Cardiac fibroblast (primary cell): ENCODE measurements at regions not wholly inside any gene's neighbourhood (a gene's known extent, or its start where the extent isn't known, plus 50 kb on each side); places are given as distances from the start of the nearest gene placed in this dataset.
A peak's percentile ranks its signal among the peaks of the same experiment; 100 is the strongest.

Experiments used
- DNase-seq, 2 donors: peaks; one replicate each; pipeline versions ENCODE4 v3.0.0 to v3.0.0-alpha.2; 2010; ENCODE audit warnings: low read depth in 2 of 2
- H3K4me3 ChIP-seq, 2 donors: replicated peaks in 1 of 2; 1 replicate in 1 of 2; 2 replicates in 1 of 2; pipeline ENCODE4 v1.5.1; 2011; ENCODE audit warnings: low read depth in 2 of 2, low read length in 2 of 2, mild to moderate bottlenecking in 2 of 2, moderate library complexity in 1 of 2
- TF ChIP-seq, protein P1 (sequence below): IDR thresholded peaks from one replicate; pipeline ENCODE4 v1.5.1; 2011; ENCODE audit warnings: low read depth, mild to moderate bottlenecking, low read length, inconsistent platforms

DNA sequence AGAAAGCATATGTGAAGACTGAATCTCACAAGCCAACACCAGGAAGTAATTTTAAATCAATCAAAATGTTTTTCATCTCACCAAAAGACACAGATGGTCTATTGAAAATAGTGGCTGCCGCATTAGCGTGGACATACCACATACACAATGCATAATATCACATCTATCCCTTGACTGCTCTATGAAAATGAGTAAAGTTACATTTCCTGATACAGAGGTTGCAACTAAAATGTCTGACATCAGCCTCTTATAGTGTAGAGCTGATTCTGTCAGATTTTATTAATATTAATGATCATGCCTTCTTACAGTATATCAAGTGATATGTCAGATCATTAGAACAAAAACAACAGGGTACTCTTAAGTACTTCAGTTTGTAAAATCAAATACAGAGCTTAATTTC lies 339.8 kb upstream of the EPHA7 start:
- no peak overlapping the region for H3K4me3 ChIP-seq
- TF ChIP-seq, protein P1, sequence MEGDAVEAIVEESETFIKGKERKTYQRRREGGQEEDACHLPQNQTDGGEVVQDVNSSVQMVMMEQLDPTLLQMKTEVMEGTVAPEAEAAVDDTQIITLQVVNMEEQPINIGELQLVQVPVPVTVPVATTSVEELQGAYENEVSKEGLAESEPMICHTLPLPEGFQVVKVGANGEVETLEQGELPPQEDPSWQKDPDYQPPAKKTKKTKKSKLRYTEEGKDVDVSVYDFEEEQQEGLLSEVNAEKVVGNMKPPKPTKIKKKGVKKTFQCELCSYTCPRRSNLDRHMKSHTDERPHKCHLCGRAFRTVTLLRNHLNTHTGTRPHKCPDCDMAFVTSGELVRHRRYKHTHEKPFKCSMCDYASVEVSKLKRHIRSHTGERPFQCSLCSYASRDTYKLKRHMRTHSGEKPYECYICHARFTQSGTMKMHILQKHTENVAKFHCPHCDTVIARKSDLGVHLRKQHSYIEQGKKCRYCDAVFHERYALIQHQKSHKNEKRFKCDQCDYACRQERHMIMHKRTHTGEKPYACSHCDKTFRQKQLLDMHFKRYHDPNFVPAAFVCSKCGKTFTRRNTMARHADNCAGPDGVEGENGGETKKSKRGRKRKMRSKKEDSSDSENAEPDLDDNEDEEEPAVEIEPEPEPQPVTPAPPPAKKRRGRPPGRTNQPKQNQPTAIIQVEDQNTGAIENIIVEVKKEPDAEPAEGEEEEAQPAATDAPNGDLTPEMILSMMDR = no peak
- no peak for DNase-seq

DNA sequence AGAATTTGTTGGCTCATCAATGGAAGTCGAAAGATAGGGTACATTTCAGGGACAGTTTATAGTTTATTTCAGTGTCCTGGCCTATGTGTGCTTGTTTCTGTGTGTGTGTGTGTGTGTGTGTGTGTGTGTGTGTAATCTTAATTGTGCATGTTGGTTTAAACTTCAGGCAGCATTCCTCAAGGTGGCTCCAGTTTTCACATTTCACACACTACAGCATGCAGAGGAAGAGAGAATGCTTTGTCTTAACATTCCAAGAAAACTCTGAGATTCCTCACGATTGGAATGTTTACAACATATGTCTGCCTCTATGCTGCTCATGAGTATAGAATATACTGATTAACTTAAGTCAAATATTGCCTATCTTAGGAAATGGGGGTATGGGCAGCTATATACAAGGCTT lies 332.6 kb upstream of the EPHA7 start:
- no peak overlapping the region for H3K4me3 ChIP-seq
- DNase-seq = peak; percentile 1 to 5
- TF ChIP-seq, protein P1 = no peak

GRCh38 chr6:93749930-93750329 lies 330.6 kb upstream of the EPHA7 start:
- DNase-seq = peak in 1 of 2 donors; percentile 6
- TF ChIP-seq, protein P1 = no peak
- no peak overlapping the region for H3K4me3 ChIP-seq

DNA sequence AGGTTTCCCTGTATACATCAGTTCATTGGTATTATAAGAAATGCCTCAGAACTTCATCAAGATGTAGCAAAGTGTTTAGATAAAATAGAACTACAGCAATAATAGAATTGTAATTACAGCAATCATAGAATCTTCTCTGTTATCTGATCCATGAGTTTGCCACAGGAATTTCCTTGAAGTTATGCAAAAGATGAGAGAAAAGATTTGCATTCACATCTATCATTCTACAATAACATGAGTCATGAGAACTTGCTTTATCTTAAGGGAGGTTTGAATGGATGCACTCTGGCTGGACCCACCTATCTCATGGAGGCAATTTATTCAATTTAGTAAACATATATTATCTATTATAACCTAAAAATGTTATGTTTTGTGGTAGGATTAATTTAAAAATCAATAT lies 329.8 kb upstream of the EPHA7 start:
- TF ChIP-seq, protein P1 = no peak
- DNase-seq = no peak
- no peak overlapping the region for H3K4me3 ChIP-seq

DNA sequence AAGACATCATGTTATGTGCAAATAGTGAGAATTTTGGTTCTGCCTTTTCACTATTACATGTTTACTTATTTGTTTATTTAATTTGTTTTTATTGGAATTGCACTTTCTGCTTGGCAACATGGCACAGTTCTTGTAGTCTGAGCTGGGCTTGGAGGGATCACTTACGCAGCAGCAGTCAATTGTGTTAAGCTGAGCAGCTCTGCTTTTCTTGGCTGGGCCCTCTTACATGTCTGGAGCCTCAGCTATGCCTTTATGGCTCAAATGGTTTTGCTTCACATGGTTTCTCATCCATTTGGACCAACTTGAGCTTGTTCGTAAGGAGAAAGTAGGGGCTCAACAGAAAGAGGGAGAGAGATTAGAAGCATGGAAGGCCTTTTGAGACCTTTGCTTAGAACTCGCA lies 327.5 kb upstream of the EPHA7 start:
- H3K4me3 ChIP-seq = no peak overlapping the region
- TF ChIP-seq, protein P1 = no peak
- DNase-seq = no peak

- TF ChIP-seq, protein P1 = no peak
- no peak for DNase-seq
- H3K4me3 ChIP-seq = no peak overlapping the region
Measured at GRCh38 chr6:93745306-93745705, 325.9 kb upstream of the EPHA7 start.

DNA sequence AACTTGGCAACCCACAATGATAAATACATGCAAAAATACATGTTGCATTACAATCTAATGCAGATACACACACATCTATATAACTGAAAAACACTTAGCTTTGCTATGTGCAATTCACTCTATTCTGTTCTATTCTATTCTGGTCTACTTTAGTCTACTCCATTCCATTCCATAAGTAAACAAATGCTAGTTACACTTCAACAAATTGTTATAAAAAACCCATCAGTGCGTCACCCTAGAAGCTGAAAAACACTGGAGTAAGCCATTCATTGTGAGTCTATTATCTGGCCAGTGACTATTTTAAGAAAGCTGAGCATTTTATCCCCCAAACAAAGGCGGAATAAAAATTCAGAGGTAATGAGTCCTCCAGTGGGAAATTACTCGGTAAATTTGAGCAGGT lies 315.7 kb upstream of the EPHA7 start:
- no peak overlapping the region for H3K4me3 ChIP-seq
- DNase-seq = no peak
- TF ChIP-seq, protein P1 = no peak
